Cardiac muscle cell (in vitro differentiated cells and primary cell): ENCODE measurements at regions not wholly inside any gene's neighbourhood (a gene's known extent, or its start where the extent isn't known, plus 50 kb on each side); places are given as distances from the start of the nearest gene placed in this dataset.

Experiments
- DNase-seq, 2 donors: peaks; one replicate each; pipeline versions ENCODE4 v3.0.0 to v3.0.0-alpha.2; 2010 to 2017; ENCODE audit warnings: low read depth in 1 of 2, low spot score in 1 of 2
- H3K27ac ChIP-seq: fragments of 200-600 bp; sonication (generic); 2 replicates; pipeline ENCODE4 v1.5.1; 2016
- H3K27me3 ChIP-seq: fragments of 200-600 bp; sonication (generic); 2 replicates; pipeline ENCODE4 v1.6.0; 2016; ENCODE audit warnings: control low read depth
- H3K36me3 ChIP-seq: fragments of 200-600 bp; sonication (generic); 2 replicates; pipeline ENCODE4 v1.5.1; 2016; ENCODE audit warnings: control low read depth
- H3K4me1 ChIP-seq: fragments of 200-600 bp; sonication (generic); 2 replicates; pipeline ENCODE4 v1.8.1; 2017; ENCODE audit warnings: low read depth, mild to moderate bottlenecking, mixed run types
- H3K4me3 ChIP-seq: fragments of 200-600 bp; sonication (generic); 2 replicates; pipeline ENCODE4 v1.5.1; 2016; ENCODE audit warnings: mild to moderate bottlenecking
- H3K9me3 ChIP-seq: fragments of 200-600 bp; sonication (generic); 2 replicates; pipeline ENCODE4 v1.5.1; 2017; ENCODE audit warnings: low read depth, mild to moderate bottlenecking, control low read depth
- TF ChIP-seq, protein P1 (sequence below): IDR thresholded peaks from 2 replicates; pipeline ENCODE4 v1.5.1; 2012; ENCODE audit warnings: low read depth, mild to moderate bottlenecking, low read length

DNA sequence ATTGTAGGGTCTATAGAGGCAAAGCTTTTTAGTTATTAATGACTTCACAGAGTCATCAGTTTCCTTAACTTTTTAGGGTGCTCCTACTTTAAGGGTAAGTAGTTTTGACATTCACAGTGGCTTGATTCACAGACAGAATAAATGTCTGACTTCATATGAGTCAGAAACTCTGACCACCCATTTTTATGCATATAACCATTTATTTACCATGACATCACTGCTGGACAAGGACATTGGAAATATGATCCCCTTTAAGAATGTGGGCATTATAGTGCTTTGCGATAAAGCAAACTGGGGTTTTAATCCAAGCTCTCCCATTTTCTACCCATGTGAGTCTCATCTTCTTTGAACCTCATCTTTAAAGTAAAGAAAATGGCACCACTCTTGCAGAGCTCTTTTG lies 162.0 kb upstream of the MC4R start:
- DNase-seq, result no peak
- Histone ChIP-seq H3K4me1 (no peaks in the 10 kb centered on the region), H3K4me3 (no peak overlapping the region), H3K27ac (no peak overlapping the region), H3K36me3 (no peaks in the 10 kb centered on the region), H3K9me3 (no peaks in the 10 kb centered on the region), H3K27me3 (no peaks in the 10 kb centered on the region)
- TF ChIP-seq, protein P1, sequence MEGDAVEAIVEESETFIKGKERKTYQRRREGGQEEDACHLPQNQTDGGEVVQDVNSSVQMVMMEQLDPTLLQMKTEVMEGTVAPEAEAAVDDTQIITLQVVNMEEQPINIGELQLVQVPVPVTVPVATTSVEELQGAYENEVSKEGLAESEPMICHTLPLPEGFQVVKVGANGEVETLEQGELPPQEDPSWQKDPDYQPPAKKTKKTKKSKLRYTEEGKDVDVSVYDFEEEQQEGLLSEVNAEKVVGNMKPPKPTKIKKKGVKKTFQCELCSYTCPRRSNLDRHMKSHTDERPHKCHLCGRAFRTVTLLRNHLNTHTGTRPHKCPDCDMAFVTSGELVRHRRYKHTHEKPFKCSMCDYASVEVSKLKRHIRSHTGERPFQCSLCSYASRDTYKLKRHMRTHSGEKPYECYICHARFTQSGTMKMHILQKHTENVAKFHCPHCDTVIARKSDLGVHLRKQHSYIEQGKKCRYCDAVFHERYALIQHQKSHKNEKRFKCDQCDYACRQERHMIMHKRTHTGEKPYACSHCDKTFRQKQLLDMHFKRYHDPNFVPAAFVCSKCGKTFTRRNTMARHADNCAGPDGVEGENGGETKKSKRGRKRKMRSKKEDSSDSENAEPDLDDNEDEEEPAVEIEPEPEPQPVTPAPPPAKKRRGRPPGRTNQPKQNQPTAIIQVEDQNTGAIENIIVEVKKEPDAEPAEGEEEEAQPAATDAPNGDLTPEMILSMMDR, result no peak

DNA sequence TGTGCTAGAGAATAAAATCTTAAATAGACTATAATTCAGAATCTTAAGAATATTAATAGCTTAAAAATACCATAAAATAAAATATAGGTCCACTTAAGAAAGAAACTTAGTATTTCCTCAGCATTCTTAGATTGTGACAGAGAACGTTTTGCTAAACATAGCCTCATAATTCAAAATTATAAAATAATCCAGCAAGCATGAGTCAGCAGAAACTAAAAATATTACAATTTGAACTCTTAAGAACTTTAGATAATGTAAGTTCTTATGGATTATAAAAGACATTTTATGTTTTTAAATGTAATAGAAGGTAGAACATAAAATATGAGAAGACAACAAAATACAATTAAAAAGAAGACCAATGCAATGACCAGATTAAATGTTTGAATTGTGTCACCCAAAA lies 164.5 kb upstream of the MC4R start:
- H3K9me3 ChIP-seq, result no peaks in the 10 kb centered on the region
- no peak for DNase-seq
- H3K4me3 ChIP-seq, result no peak overlapping the region
- H3K36me3 ChIP-seq, result no peaks in the 10 kb centered on the region
- no peak overlapping the region for H3K27ac ChIP-seq
- no peaks in the 10 kb centered on the region for H3K4me1 ChIP-seq
- TF ChIP-seq, protein P1, result no peak
- no peaks in the 10 kb centered on the region for H3K27me3 ChIP-seq

DNA sequence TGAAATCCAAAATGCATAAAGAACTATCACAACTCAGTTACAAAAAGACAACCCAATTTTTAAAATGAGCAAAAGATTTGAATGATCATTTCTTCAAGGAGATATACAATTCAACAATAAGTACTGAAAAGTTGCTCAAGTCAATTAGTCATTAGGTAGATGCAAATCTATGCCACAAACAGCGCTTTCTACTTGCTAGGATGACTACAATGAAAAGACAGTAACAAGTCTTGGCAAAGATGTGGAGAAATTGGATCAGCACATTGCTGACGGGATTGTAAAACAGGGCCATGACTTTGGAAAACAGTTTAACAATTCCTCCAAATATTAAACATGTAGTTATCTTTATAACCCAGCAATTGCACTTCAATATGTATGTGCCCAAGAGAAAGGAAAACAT lies 166.3 kb upstream of the MC4R start:
- H3K4me1 ChIP-seq, result peaks cover 2% of the 10 kb centered on the region
- TF ChIP-seq, protein P1, result no peak
- no peak for DNase-seq
- H3K36me3 ChIP-seq, result no peaks in the 10 kb centered on the region
- no peak overlapping the region for H3K27ac ChIP-seq
- H3K4me3 ChIP-seq, result no peak overlapping the region
- H3K27me3 ChIP-seq, result no peaks in the 10 kb centered on the region
- H3K9me3 ChIP-seq, result no peaks in the 10 kb centered on the region

DNA sequence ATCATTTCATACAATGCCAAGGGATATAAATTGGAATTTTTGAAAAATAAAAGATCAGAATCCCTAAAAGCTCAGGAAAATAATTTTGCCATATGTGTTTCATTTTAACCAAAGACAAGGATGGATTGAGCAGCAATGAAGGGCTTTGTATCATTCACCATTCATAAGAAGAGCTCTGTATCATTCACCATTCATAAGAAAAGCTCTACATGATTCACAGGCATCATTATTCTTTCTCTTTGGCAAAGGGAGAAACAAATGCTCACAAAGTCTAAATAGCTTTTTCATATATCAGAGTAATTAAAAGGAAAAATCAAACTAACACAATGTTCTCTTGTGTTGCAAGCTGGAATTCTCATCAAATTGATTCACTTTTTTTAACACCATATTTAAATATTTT lies 169.1 kb upstream of the MC4R start:
- TF ChIP-seq, protein P1, result no peak

DNA sequence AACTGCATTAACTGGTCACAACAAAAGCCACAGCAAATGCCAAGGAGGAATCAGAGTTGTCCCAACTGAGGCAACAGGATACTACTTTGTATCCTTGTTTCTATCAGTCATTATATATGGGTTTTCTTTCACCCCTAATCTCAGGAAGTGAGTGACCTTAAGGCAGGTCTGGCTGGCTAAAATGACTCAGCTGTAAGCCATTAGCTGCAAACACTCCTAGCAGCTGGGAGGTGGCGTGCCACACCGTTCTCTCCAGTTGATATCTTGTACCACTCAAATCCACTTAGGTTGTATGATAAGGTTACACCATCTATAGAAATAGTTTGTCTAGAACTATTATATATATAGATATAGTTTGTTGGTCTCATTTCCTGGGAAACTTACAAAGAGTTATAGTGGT lies 171.1 kb upstream of the MC4R start:
- Histone ChIP-seq H3K4me1 (peaks cover 4% of the 10 kb centered on the region), H3K9me3 (no peaks in the 10 kb centered on the region), H3K27ac (no peak overlapping the region), H3K4me3 (no peak overlapping the region), H3K27me3 (no peaks in the 10 kb centered on the region), H3K36me3 (no peaks in the 10 kb centered on the region)
- TF ChIP-seq, protein P1, result no peak
- DNase-seq, result peak in 1 of 2 donors; percentile 27

More for the DNA sequence above, 169.1 kb upstream of the MC4R start:
- no peak for DNase-seq
- H3K36me3 ChIP-seq, result no peaks in the 10 kb centered on the region
- peaks cover 4% of the 10 kb centered on the region for H3K4me1 ChIP-seq
- no peak overlapping the region for H3K4me3 ChIP-seq
- no peaks in the 10 kb centered on the region for H3K27me3 ChIP-seq
- no peak overlapping the region for H3K27ac ChIP-seq
- no peaks in the 10 kb centered on the region for H3K9me3 ChIP-seq
